ENCODE measurements at regions not wholly inside any gene's neighbourhood (a gene's known extent, or its start where the extent isn't known, plus 50 kb on each side); places are given as distances from the start of the nearest gene placed in this dataset.
"Not testable (repeated sequence)": the region's sequence is repeated elsewhere in the genome, so short reads cannot be mapped to it uniquely, and the experiment has no call there.

GRCh38 chr1:113312651-113313050, 77.7 kb upstream of the MAGI3 start:
- not testable (repeated sequence) for H3K9me3 ChIP-seq (ENCODE audit: control insufficient read depth in 1 of 2, low read length in 2 of 2); H3K27ac ChIP-seq (ENCODE audit: low read depth, low read length); H3K4me3 ChIP-seq (ENCODE audit: low read depth in 1 of 2, low read length in 2 of 2); H3K4me1 ChIP-seq (ENCODE audit: control insufficient read depth in 1 of 2, insufficient read depth in 2 of 2, low read length in 2 of 2); H3K36me3 ChIP-seq (ENCODE audit: control insufficient read depth in 1 of 2, insufficient read depth in 2 of 2, low read length in 2 of 2); H3K9ac ChIP-seq (ENCODE audit: low read depth in 1 of 2, low read length in 2 of 2); H3K27me3 ChIP-seq (ENCODE audit: control insufficient read depth in 1 of 2, insufficient read depth in 2 of 2, low read length in 2 of 2)

GRCh38 chr1:113314600-113314999, 75.7 kb upstream of the MAGI3 start:
- H3K9me3 ChIP-seq (ENCODE audit: control insufficient read depth in 1 of 2, low read length in 2 of 2) = no peaks in the 10 kb centered on the region
- H3K9ac ChIP-seq (ENCODE audit: low read depth in 1 of 2, low read length in 2 of 2) = no peak overlapping the region
- H3K36me3 ChIP-seq (ENCODE audit: control insufficient read depth in 1 of 2, insufficient read depth in 2 of 2, low read length in 2 of 2) = no peaks in the 10 kb centered on the region
- H3K27ac ChIP-seq (ENCODE audit: low read depth, low read length) = no peak overlapping the region
- H3K4me3 ChIP-seq (ENCODE audit: low read depth in 1 of 2, low read length in 2 of 2) = no peak overlapping the region
- H3K27me3 ChIP-seq (ENCODE audit: control insufficient read depth in 1 of 2, insufficient read depth in 2 of 2, low read length in 2 of 2) = no peaks in the 10 kb centered on the region
- no peaks in the 10 kb centered on the region for H3K4me1 ChIP-seq (ENCODE audit: control insufficient read depth in 1 of 2, insufficient read depth in 2 of 2, low read length in 2 of 2)

DNA sequence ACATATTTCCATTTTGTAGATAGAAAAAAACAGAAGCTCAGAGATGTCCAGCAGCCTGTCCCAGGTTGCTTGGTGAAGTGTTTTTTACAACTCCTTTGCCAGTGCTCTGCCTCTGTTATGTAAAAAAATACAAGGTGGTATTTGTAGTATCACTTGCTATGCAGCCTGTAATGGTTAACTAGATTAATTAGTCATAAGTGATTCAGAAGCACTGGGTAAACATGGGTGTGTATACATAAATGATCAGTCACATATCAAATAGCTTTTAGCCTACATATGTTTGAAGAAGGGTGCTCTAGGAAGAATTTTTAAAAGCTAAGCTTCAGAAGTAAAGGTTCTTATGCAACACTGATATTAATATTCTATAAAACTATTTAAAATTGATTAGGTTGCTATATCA, 70.0 kb upstream of the MAGI3 start:
- H3K27me3 ChIP-seq (ENCODE audit: control insufficient read depth in 1 of 2, insufficient read depth in 2 of 2, low read length in 2 of 2) = no peaks in the 10 kb centered on the region
- no peak overlapping the region for H3K9ac ChIP-seq (ENCODE audit: low read depth in 1 of 2, low read length in 2 of 2)

DNA sequence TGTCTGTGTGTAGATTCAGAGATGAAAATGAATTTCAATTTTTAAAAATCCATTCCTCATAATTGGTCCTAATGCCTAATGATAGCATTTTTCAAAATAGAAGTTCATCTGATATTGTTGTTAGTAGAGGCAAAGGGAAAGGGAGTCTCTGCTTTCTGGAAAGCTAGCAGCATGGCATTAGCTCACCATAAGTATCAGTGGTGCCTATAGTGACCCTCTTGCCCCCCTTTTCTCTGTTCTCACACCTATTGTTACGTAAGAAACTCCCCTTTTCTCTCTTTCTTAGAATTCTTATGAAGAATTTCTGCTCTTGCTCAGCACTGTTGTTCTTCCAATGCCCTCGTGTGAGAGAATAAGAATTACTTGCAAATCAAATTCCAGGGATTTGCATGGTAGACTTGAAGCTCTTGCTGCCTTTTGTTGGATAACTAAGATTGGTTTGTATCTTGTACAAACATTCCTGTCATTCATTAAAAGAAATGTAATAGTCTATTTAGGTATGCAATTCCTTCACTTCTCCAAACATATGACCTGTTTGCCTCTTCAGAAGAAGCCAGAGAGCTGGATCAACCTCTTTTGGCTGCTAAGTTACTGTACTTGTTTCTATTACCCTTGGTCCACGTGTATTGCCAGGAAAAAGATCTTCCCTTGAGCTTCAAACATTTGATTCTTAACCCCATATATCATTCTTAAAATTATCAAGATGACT, 69.2 kb upstream of the MAGI3 start:
- Histone ChIP-seq H3K27me3 (ENCODE audit: control insufficient read depth in 1 of 2, insufficient read depth in 2 of 2, low read length in 2 of 2) (no peaks in the 10 kb centered on the region), H3K36me3 (ENCODE audit: control insufficient read depth in 1 of 2, insufficient read depth in 2 of 2, low read length in 2 of 2) (no peaks in the 10 kb centered on the region), H3K9ac (ENCODE audit: low read depth in 1 of 2, low read length in 2 of 2) (no peak overlapping the region), H3K4me3 (ENCODE audit: low read depth in 1 of 2, low read length in 2 of 2) (no peak overlapping the region), H3K9me3 (ENCODE audit: control insufficient read depth in 1 of 2, low read length in 2 of 2) (no peaks in the 10 kb centered on the region), H3K4me1 (ENCODE audit: control insufficient read depth in 1 of 2, insufficient read depth in 2 of 2, low read length in 2 of 2) (peaks cover 0 to 14% of the 10 kb centered on the region in 2 donors), H3K27ac (ENCODE audit: low read depth, low read length) (no peak overlapping the region)

More for the DNA sequence above, 70.0 kb upstream of the MAGI3 start:
- H3K27ac ChIP-seq (ENCODE audit: low read depth, low read length) = no peak overlapping the region
- no peaks in the 10 kb centered on the region for H3K36me3 ChIP-seq (ENCODE audit: control insufficient read depth in 1 of 2, insufficient read depth in 2 of 2, low read length in 2 of 2)
- peaks cover 0 to 14% of the 10 kb centered on the region in 2 donors for H3K4me1 ChIP-seq (ENCODE audit: control insufficient read depth in 1 of 2, insufficient read depth in 2 of 2, low read length in 2 of 2)
- no peaks in the 10 kb centered on the region for H3K9me3 ChIP-seq (ENCODE audit: control insufficient read depth in 1 of 2, low read length in 2 of 2)
- no peak overlapping the region for H3K4me3 ChIP-seq (ENCODE audit: low read depth in 1 of 2, low read length in 2 of 2)

GRCh38 chr1:113321771-113322387, 68.4 kb upstream of the MAGI3 start:
- Histone ChIP-seq H3K4me1 (ENCODE audit: control insufficient read depth in 1 of 2, insufficient read depth in 2 of 2, low read length in 2 of 2) (peaks cover 0 to 14% of the 10 kb centered on the region in 2 donors), H3K9me3 (ENCODE audit: control insufficient read depth in 1 of 2, low read length in 2 of 2) (no peaks in the 10 kb centered on the region), H3K27me3 (ENCODE audit: control insufficient read depth in 1 of 2, insufficient read depth in 2 of 2, low read length in 2 of 2) (no peaks in the 10 kb centered on the region), H3K9ac (ENCODE audit: low read depth in 1 of 2, low read length in 2 of 2) (no peak overlapping the region), H3K27ac (ENCODE audit: low read depth, low read length) (no peak overlapping the region), H3K36me3 (ENCODE audit: control insufficient read depth in 1 of 2, insufficient read depth in 2 of 2, low read length in 2 of 2) (no peaks in the 10 kb centered on the region), H3K4me3 (ENCODE audit: low read depth in 1 of 2, low read length in 2 of 2) (no peak overlapping the region)

DNA sequence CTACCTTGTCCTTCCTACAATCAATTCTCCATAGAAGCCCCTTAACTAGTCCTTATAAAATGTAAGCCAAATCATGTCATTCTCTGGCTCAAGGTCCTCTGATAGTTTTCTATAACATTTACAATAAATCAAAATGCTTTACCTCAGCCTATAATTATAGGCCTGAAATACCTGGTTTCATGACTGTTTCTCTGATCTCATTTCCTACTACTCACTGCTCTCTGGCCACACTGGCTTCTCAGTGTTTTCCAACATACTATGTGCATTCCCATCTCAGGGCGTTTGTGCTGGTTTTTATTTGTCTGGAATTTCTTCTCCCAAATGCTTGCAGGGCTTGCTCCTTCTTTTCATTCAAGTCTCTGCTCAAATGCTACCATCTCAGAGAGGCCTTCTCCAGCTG, 67.9 kb upstream of the MAGI3 start:
- H3K4me1 ChIP-seq (ENCODE audit: control insufficient read depth in 1 of 2, insufficient read depth in 2 of 2, low read length in 2 of 2) = peaks cover 0 to 14% of the 10 kb centered on the region in 2 donors
- no peaks in the 10 kb centered on the region for H3K36me3 ChIP-seq (ENCODE audit: control insufficient read depth in 1 of 2, insufficient read depth in 2 of 2, low read length in 2 of 2)
- H3K27ac ChIP-seq (ENCODE audit: low read depth, low read length) = no peak overlapping the region
- no peak overlapping the region for H3K9ac ChIP-seq (ENCODE audit: low read depth in 1 of 2, low read length in 2 of 2)
- no peak overlapping the region for H3K4me3 ChIP-seq (ENCODE audit: low read depth in 1 of 2, low read length in 2 of 2)
- H3K27me3 ChIP-seq (ENCODE audit: control insufficient read depth in 1 of 2, insufficient read depth in 2 of 2, low read length in 2 of 2) = no peaks in the 10 kb centered on the region
- H3K9me3 ChIP-seq (ENCODE audit: control insufficient read depth in 1 of 2, low read length in 2 of 2) = no peaks in the 10 kb centered on the region

- H3K9me3 ChIP-seq (ENCODE audit: control insufficient read depth in 1 of 2, low read length in 2 of 2) = no peaks in the 10 kb centered on the region
- H3K27ac ChIP-seq (ENCODE audit: low read depth, low read length) = no peak overlapping the region
- H3K9ac ChIP-seq (ENCODE audit: low read depth in 1 of 2, low read length in 2 of 2) = no peak overlapping the region
- H3K4me3 ChIP-seq (ENCODE audit: low read depth in 1 of 2, low read length in 2 of 2) = no peak overlapping the region
- H3K27me3 ChIP-seq (ENCODE audit: control insufficient read depth in 1 of 2, insufficient read depth in 2 of 2, low read length in 2 of 2) = no peaks in the 10 kb centered on the region
- H3K36me3 ChIP-seq (ENCODE audit: control insufficient read depth in 1 of 2, insufficient read depth in 2 of 2, low read length in 2 of 2) = no peaks in the 10 kb centered on the region
- H3K4me1 ChIP-seq (ENCODE audit: control insufficient read depth in 1 of 2, insufficient read depth in 2 of 2, low read length in 2 of 2) = peaks cover 0 to 14% of the 10 kb centered on the region in 2 donors
Observed at GRCh38 chr1:113325022-113325421, 65.3 kb upstream of the MAGI3 start.

- Histone ChIP-seq H3K9me3 (ENCODE audit: control insufficient read depth in 1 of 2, low read length in 2 of 2) (no peaks in the 10 kb centered on the region), H3K4me3 (ENCODE audit: low read depth in 1 of 2, low read length in 2 of 2) (no peak overlapping the region), H3K27me3 (ENCODE audit: control insufficient read depth in 1 of 2, insufficient read depth in 2 of 2, low read length in 2 of 2) (no peaks in the 10 kb centered on the region), H3K36me3 (ENCODE audit: control insufficient read depth in 1 of 2, insufficient read depth in 2 of 2, low read length in 2 of 2) (no peaks in the 10 kb centered on the region), H3K9ac (ENCODE audit: low read depth in 1 of 2, low read length in 2 of 2) (no peak overlapping the region), H3K4me1 (ENCODE audit: control insufficient read depth in 1 of 2, insufficient read depth in 2 of 2, low read length in 2 of 2) (no peaks in the 10 kb centered on the region), H3K27ac (ENCODE audit: low read depth, low read length) (no peak overlapping the region)
Observed at GRCh38 chr1:113326976-113327375, 63.3 kb upstream of the MAGI3 start.

DNA sequence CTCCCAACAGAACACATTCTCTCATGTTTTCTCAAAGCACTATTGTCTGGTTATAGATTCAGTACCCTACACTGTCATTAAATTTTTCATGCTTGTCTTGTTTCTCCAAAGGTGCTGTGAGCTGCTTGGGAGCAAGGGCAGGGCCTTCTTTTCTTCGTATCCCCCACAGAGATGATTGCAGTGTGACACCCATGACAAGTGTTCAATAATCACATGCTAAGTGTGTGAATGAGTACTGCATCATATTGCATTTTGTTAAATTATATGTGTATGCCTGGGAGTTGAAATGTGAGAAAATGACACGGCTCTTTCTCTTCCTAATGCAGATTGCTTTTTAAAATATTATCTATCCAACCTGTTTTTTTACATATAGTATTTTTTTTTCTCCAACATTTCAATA, 57.3 kb upstream of the MAGI3 start:
- H3K36me3 ChIP-seq (ENCODE audit: control insufficient read depth in 1 of 2, insufficient read depth in 2 of 2, low read length in 2 of 2) = no peaks in the 10 kb centered on the region
- H3K27me3 ChIP-seq (ENCODE audit: control insufficient read depth in 1 of 2, insufficient read depth in 2 of 2, low read length in 2 of 2) = no peaks in the 10 kb centered on the region
- H3K27ac ChIP-seq (ENCODE audit: low read depth, low read length) = no peak overlapping the region
- no peaks in the 10 kb centered on the region for H3K4me1 ChIP-seq (ENCODE audit: control insufficient read depth in 1 of 2, insufficient read depth in 2 of 2, low read length in 2 of 2)
- H3K9ac ChIP-seq (ENCODE audit: low read depth in 1 of 2, low read length in 2 of 2) = no peak overlapping the region
- no peak overlapping the region for H3K4me3 ChIP-seq (ENCODE audit: low read depth in 1 of 2, low read length in 2 of 2)
- no peaks in the 10 kb centered on the region for H3K9me3 ChIP-seq (ENCODE audit: control insufficient read depth in 1 of 2, low read length in 2 of 2)

DNA sequence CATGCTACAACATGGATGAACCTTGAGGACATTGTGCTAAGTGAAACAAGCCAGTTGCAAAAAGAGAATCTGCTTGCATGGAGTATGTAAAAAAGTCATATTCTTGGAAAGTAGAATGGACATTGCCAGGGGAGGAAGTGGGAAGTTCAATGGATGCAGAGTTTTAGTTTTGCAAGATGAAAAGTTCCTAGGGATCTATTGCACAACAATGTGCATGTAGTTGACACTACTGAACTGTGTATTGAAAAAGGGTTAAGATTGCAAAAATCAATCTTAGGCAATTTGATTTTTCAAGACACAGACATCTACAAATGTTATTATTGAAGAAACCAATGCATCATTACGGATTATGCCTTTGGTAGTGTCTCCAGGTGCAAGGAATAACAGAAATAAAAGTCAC, 50.3 kb upstream of the MAGI3 start:
- Histone ChIP-seq H3K27me3 (ENCODE audit: control insufficient read depth in 1 of 2, insufficient read depth in 2 of 2, low read length in 2 of 2) (no peaks in the 10 kb centered on the region), H3K36me3 (ENCODE audit: control insufficient read depth in 1 of 2, insufficient read depth in 2 of 2, low read length in 2 of 2) (no peaks in the 10 kb centered on the region), H3K4me1 (ENCODE audit: control insufficient read depth in 1 of 2, insufficient read depth in 2 of 2, low read length in 2 of 2) (no peaks in the 10 kb centered on the region), H3K9me3 (ENCODE audit: control insufficient read depth in 1 of 2, low read length in 2 of 2) (no peaks in the 10 kb centered on the region), H3K4me3 (ENCODE audit: low read depth in 1 of 2, low read length in 2 of 2) (no peak overlapping the region), H3K27ac (ENCODE audit: low read depth, low read length) (no peak overlapping the region), H3K9ac (ENCODE audit: low read depth in 1 of 2, low read length in 2 of 2) (no peak overlapping the region)
